ENCODE measurements at regions not wholly inside any gene's neighbourhood (a gene's known extent, or its start where the extent isn't known, plus 50 kb on each side); places are given as distances from the start of the nearest gene placed in this dataset.

- H3K9me3 Mint-ChIP-seq, result no peaks in the 10 kb centered on the region
- H3K27ac Mint-ChIP-seq, result peak overlapping the region in 1 of 2 donors; percentile 80
- peak; percentile 42 for ATAC-seq (replicated peaks)
- H3K4me1 Mint-ChIP-seq (ENCODE audit: low read depth in 2 of 2), result peaks cover 8 to 18% of the 10 kb centered on the region in 2 donors
- H3K4me3 Mint-ChIP-seq, result peak overlapping the region in 1 of 2 donors; percentile 61
- no peaks in the 10 kb centered on the region for H3K27me3 Mint-ChIP-seq
- no peaks in the 10 kb centered on the region for H3K36me3 Mint-ChIP-seq (ENCODE audit: insufficient read depth)
- no peak for DNase-seq
Observed at GRCh38 chr1:229068270-229068987, 202.5 kb upstream of the RAB4A start.

- ATAC-seq (replicated peaks), result no peak
- no peaks in the 10 kb centered on the region for H3K9me3 Mint-ChIP-seq
- H3K4me3 Mint-ChIP-seq, result no peak overlapping the region
- no peak for DNase-seq
- H3K27ac Mint-ChIP-seq, result no peak overlapping the region
- H3K4me1 Mint-ChIP-seq (ENCODE audit: low read depth in 2 of 2), result peaks cover 8 to 18% of the 10 kb centered on the region in 2 donors
- H3K36me3 Mint-ChIP-seq (ENCODE audit: insufficient read depth), result no peaks in the 10 kb centered on the region
- no peaks in the 10 kb centered on the region for H3K27me3 Mint-ChIP-seq
Observed at GRCh38 chr1:229069176-229069575, 201.7 kb upstream of the RAB4A start.

- H3K9me3 Mint-ChIP-seq, result no peaks in the 10 kb centered on the region
Observed at GRCh38 chr1:229070168-229070567, 200.7 kb upstream of the RAB4A start.

GRCh38 chr1:229073251-229073650, 197.7 kb upstream of the RAB4A start:
- H3K27me3 Mint-ChIP-seq, result no peaks in the 10 kb centered on the region
- peaks cover 3% of the 10 kb centered on the region for H3K36me3 Mint-ChIP-seq (ENCODE audit: insufficient read depth)
- peaks cover 4 to 6% of the 10 kb centered on the region in 2 donors for H3K4me1 Mint-ChIP-seq (ENCODE audit: low read depth in 2 of 2)
- ATAC-seq (replicated peaks), result no peak
- no peak overlapping the region for H3K27ac Mint-ChIP-seq
- H3K4me3 Mint-ChIP-seq, result no peak overlapping the region
- no peaks in the 10 kb centered on the region for H3K9me3 Mint-ChIP-seq
- no peak for DNase-seq

More at GRCh38 chr1:229070168-229070567, 200.7 kb upstream of the RAB4A start:
- no peak overlapping the region for H3K27ac Mint-ChIP-seq
- H3K27me3 Mint-ChIP-seq, result no peaks in the 10 kb centered on the region
- H3K36me3 Mint-ChIP-seq (ENCODE audit: insufficient read depth), result no peaks in the 10 kb centered on the region
- DNase-seq (no peak), ATAC-seq (replicated peaks) (no peak)
- H3K4me1 Mint-ChIP-seq (ENCODE audit: low read depth in 2 of 2), result peaks cover 8 to 15% of the 10 kb centered on the region in 2 donors
- no peak overlapping the region for H3K4me3 Mint-ChIP-seq

GRCh38 chr1:229075217-229075616, 195.7 kb upstream of the RAB4A start:
- Mint-ChIP-seq H3K27ac (peak overlapping the region in 1 of 2 donors; percentile 30), H3K4me1 (ENCODE audit: low read depth in 2 of 2) (no peaks in the 10 kb centered on the region), H3K27me3 (no peaks in the 10 kb centered on the region), H3K4me3 (no peak overlapping the region), H3K9me3 (no peaks in the 10 kb centered on the region), H3K36me3 (ENCODE audit: insufficient read depth) (peaks cover 3% of the 10 kb centered on the region)
- no peak for ATAC-seq (replicated peaks)
- DNase-seq, result no peak

GRCh38 chr1:229075716-229076115, 195.2 kb upstream of the RAB4A start:
- DNase-seq (no peak), ATAC-seq (replicated peaks) (no peak)
- Mint-ChIP-seq H3K4me1 (ENCODE audit: low read depth in 2 of 2) (no peaks in the 10 kb centered on the region), H3K4me3 (no peak overlapping the region), H3K9me3 (no peaks in the 10 kb centered on the region), H3K27me3 (no peaks in the 10 kb centered on the region), H3K36me3 (ENCODE audit: insufficient read depth) (peaks cover 3% of the 10 kb centered on the region), H3K27ac (no peak overlapping the region)

GRCh38 chr1:229076195-229076594, 194.7 kb upstream of the RAB4A start:
- H3K36me3 Mint-ChIP-seq (ENCODE audit: insufficient read depth), result peaks cover 3% of the 10 kb centered on the region
- no peak for ATAC-seq (replicated peaks)

GRCh38 chr1:229079016-229079595, 191.8 kb upstream of the RAB4A start:
- Mint-ChIP-seq H3K9me3 (peaks cover 7 to 21% of the 10 kb centered on the region in 2 donors), H3K36me3 (ENCODE audit: insufficient read depth) (peaks cover 3% of the 10 kb centered on the region), H3K4me1 (ENCODE audit: low read depth in 2 of 2) (no peaks in the 10 kb centered on the region), H3K4me3 (no peak overlapping the region), H3K27ac (no peak overlapping the region), H3K27me3 (no peaks in the 10 kb centered on the region)
- no peak for ATAC-seq (replicated peaks)
- no peak for DNase-seq

More at GRCh38 chr1:229076195-229076594, 194.7 kb upstream of the RAB4A start:
- H3K4me3 Mint-ChIP-seq, result no peak overlapping the region
- no peaks in the 10 kb centered on the region for H3K4me1 Mint-ChIP-seq (ENCODE audit: low read depth in 2 of 2)
- H3K27ac Mint-ChIP-seq, result no peak overlapping the region
- no peaks in the 10 kb centered on the region for H3K27me3 Mint-ChIP-seq
- H3K9me3 Mint-ChIP-seq, result no peaks in the 10 kb centered on the region
- DNase-seq, result no peak

GRCh38 chr1:229080361-229080760, 190.6 kb upstream of the RAB4A start:
- Mint-ChIP-seq H3K4me1 (ENCODE audit: low read depth in 2 of 2) (no peaks in the 10 kb centered on the region), H3K36me3 (ENCODE audit: insufficient read depth) (peaks cover 3% of the 10 kb centered on the region), H3K27me3 (peaks cover 3 to 9% of the 10 kb centered on the region in 2 donors), H3K4me3 (no peak overlapping the region), H3K9me3 (peaks cover 7 to 21% of the 10 kb centered on the region in 2 donors), H3K27ac (no peak overlapping the region)
- DNase-seq (no peak), ATAC-seq (replicated peaks) (no peak)

GRCh38 chr1:229085291-229085690, 185.6 kb upstream of the RAB4A start:
- peaks cover 7 to 21% of the 10 kb centered on the region in 2 donors for H3K9me3 Mint-ChIP-seq

GRCh38 chr1:229086091-229086490, 184.8 kb upstream of the RAB4A start:
- no peak for ATAC-seq (replicated peaks)
- Mint-ChIP-seq H3K4me3 (no peak overlapping the region), H3K36me3 (ENCODE audit: insufficient read depth) (no peaks in the 10 kb centered on the region), H3K9me3 (peaks cover 7 to 21% of the 10 kb centered on the region in 2 donors), H3K27ac (no peak overlapping the region), H3K27me3 (peaks cover 19 to 27% of the 10 kb centered on the region in 2 donors), H3K4me1 (ENCODE audit: low read depth in 2 of 2) (peaks cover 0 to 4% of the 10 kb centered on the region in 2 donors)
- no peak for DNase-seq

More at GRCh38 chr1:229085291-229085690, 185.6 kb upstream of the RAB4A start:
- DNase-seq (no peak), ATAC-seq (replicated peaks) (no peak)
- Mint-ChIP-seq H3K36me3 (ENCODE audit: insufficient read depth) (no peaks in the 10 kb centered on the region), H3K4me1 (ENCODE audit: low read depth in 2 of 2) (peaks cover 0 to 4% of the 10 kb centered on the region in 2 donors), H3K4me3 (no peak overlapping the region), H3K27me3 (peaks cover 19 to 27% of the 10 kb centered on the region in 2 donors), H3K27ac (no peak overlapping the region)

- no peak for ATAC-seq (replicated peaks)
- H3K27me3 Mint-ChIP-seq, result peaks cover 19 to 27% of the 10 kb centered on the region in 2 donors
- DNase-seq, result no peak
- H3K4me1 Mint-ChIP-seq (ENCODE audit: low read depth in 2 of 2), result peaks cover 0 to 4% of the 10 kb centered on the region in 2 donors
- H3K4me3 Mint-ChIP-seq, result no peak overlapping the region
- peak overlapping the region in 1 of 2 donors; percentile 74 for H3K27ac Mint-ChIP-seq
- H3K9me3 Mint-ChIP-seq, result peaks cover 7 to 17% of the 10 kb centered on the region in 2 donors
- no peaks in the 10 kb centered on the region for H3K36me3 Mint-ChIP-seq (ENCODE audit: insufficient read depth)
Observed at GRCh38 chr1:229086686-229087085, 184.2 kb upstream of the RAB4A start.

- no peak for DNase-seq
- Mint-ChIP-seq H3K4me3 (no peak overlapping the region), H3K4me1 (ENCODE audit: low read depth in 2 of 2) (peaks cover 0 to 4% of the 10 kb centered on the region in 2 donors), H3K27ac (no peak overlapping the region), H3K9me3 (peaks cover 7 to 10% of the 10 kb centered on the region in 2 donors), H3K27me3 (peaks cover 19 to 27% of the 10 kb centered on the region in 2 donors), H3K36me3 (ENCODE audit: insufficient read depth) (no peaks in the 10 kb centered on the region)
- no peak for ATAC-seq (replicated peaks)
Observed at GRCh38 chr1:229087339-229087738, 183.6 kb upstream of the RAB4A start.

- Mint-ChIP-seq H3K27ac (no peak overlapping the region), H3K4me1 (ENCODE audit: low read depth in 2 of 2) (peaks cover 5 to 8% of the 10 kb centered on the region in 2 donors), H3K36me3 (ENCODE audit: insufficient read depth) (no peaks in the 10 kb centered on the region), H3K4me3 (no peak overlapping the region), H3K9me3 (peaks cover 4 to 5% of the 10 kb centered on the region in 2 donors), H3K27me3 (peaks cover 19 to 27% of the 10 kb centered on the region in 2 donors)
- ATAC-seq (replicated peaks) (no peak), DNase-seq (no peak)
Observed at GRCh38 chr1:229087906-229088305, 183.0 kb upstream of the RAB4A start.

Measured in effector memory CD8-positive, alpha-beta T cell (primary cell).